Sigmoid colon (tissue), 4 donors: ENCODE measurements at regions not wholly inside any gene's neighbourhood (a gene's known extent, or its start where the extent isn't known, plus 50 kb on each side); places are given as distances from the start of the nearest gene placed in this dataset.

Source experiments
- CTCF ChIP-seq, 4 experiments: fragments of 450-650 bp in 3 of 4; fragments of 200-600 bp in 1 of 4; IDR thresholded peaks; one replicate each; pipeline ENCODE4 v1.5.1; 2016 to 2019; ENCODE audit warnings: antibody characterized with exemption in 4 of 4, mild to moderate bottlenecking in 3 of 4, moderate library complexity in 2 of 4
- EP300 ChIP-seq, 4 donors: sonication (generic); formaldehyde crosslinking; IDR thresholded peaks; one replicate each; pipeline ENCODE4 v1.6.1; 2017; ENCODE audit warnings: antibody characterized with exemption in 4 of 4

GRCh38 chr13:50079655-50080202 lies 64.5 kb downstream of the KCNRG start:
- TF ChIP-seq CTCF (IDR thresholded peaks at IDR 0.05) (no peak), EP300 (IDR thresholded peaks at IDR 0.05) (no peak)
